ENCODE measurements at regions not wholly inside any gene's neighbourhood (a gene's known extent, or its start where the extent isn't known, plus 50 kb on each side); places are given as distances from the start of the nearest gene placed in this dataset.

DNA sequence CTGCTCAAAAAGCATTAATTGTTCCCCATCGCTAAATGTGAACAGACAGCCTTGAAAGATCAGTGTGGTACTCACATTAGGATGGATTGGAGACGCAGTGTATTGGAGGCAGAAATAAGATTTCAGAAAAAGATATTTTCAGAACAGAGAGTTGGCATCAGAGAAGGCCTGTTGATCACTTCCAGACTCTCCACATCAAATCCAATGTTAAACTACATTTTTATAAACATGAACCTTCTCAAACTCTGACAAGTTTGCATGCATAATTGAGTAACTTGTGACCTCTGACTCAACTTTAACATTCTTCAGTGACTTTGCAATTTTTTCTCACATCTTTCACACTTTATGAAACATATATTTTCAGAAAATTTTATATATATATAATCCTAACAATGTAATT lies 919.6 kb upstream of the SEMA6A start:
- H3K4me1 ChIP-seq (ENCODE audit: control insufficient read depth, insufficient read depth, low read length), result no peaks in the 10 kb centered on the region
- H3K27me3 ChIP-seq (ENCODE audit: control insufficient read depth, insufficient read depth, low read length), result no peaks in the 10 kb centered on the region
- no peak overlapping the region for H3K27ac ChIP-seq (ENCODE audit: low read length)
- Mint-ChIP-seq H3K4me1 (no peaks in the 10 kb centered on the region), H3K36me3 (peaks cover 7% of the 10 kb centered on the region), H3K27me3 (ENCODE audit: low read depth in 2 of 2) (no peaks in the 10 kb centered on the region), H3K4me3 (no peak overlapping the region), H3K9me3 (peaks cover 3 to 8% of the 10 kb centered on the region in 2 donors), H3K27ac (no peak overlapping the region)
- no peak overlapping the region for H3K4me3 ChIP-seq (ENCODE audit: low read length)
- TF ChIP-seq CTCF (IDR thresholded peaks at IDR 0.05), result no peak
- DNase-seq, result no peak
- no peaks in the 10 kb centered on the region for H3K36me3 ChIP-seq (ENCODE audit: control insufficient read depth, insufficient read depth, low read length)
- WGBS (ENCODE audit: insufficient coverage), result 86% methylated on average over 1 of the region's 2 CpGs
- no peaks in the 10 kb centered on the region for H3K9me3 ChIP-seq (ENCODE audit: control insufficient read depth, insufficient read depth, low read length)
- intact Hi-C loops (cut with micrococcal nuclease), result no loop called here
- ATAC-seq, result no peak

DNA sequence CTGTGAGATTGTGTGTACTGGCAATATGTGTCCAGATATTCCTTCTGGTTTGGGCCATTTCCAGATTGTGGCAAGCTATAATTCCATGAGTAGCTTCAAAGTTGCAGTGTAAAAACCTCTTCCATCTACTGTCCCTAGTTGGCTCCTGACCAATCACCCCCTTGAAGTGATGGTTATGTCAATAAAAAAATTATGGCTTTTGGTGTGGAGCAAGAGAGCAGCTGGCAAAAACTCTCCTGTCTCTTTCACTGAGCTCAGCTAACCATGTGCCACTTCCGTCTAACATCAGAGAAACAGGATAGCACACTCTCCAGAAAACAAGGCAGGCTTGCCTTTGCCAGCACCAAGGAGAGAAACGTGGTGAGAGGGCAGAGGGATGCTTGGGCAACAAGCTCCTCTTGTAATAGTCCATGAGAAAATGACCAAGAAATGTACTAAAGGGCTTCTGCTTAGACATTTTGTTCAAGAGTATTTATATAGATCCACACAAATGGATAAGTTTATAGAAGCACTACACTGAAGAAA lies 914.4 kb upstream of the SEMA6A start:
- WGBS (ENCODE audit: insufficient coverage), result 70% methylated on average over 2 of the region's 2 CpGs
- H3K27ac ChIP-seq (ENCODE audit: low read length), result no peak overlapping the region

GRCh38 chr5:117487556-117487955 lies 912.9 kb upstream of the SEMA6A start:
- Histone ChIP-seq H3K27ac (ENCODE audit: low read length) (no peak overlapping the region), H3K4me3 (ENCODE audit: low read length) (no peak overlapping the region), H3K27me3 (ENCODE audit: control insufficient read depth, insufficient read depth, low read length) (no peaks in the 10 kb centered on the region), H3K36me3 (ENCODE audit: control insufficient read depth, insufficient read depth, low read length) (no peaks in the 10 kb centered on the region), H3K9me3 (ENCODE audit: control insufficient read depth, insufficient read depth, low read length) (no peaks in the 10 kb centered on the region), H3K4me1 (ENCODE audit: control insufficient read depth, insufficient read depth, low read length) (no peaks in the 10 kb centered on the region)
- ATAC-seq (no peak), DNase-seq (no peak)
- TF ChIP-seq CTCF (IDR thresholded peaks at IDR 0.05), result no peak
- Mint-ChIP-seq H3K36me3 (peaks cover 4% of the 10 kb centered on the region), H3K9me3 (peaks cover 5 to 14% of the 10 kb centered on the region in 2 donors), H3K4me1 (no peaks in the 10 kb centered on the region), H3K4me3 (no peak overlapping the region), H3K27ac (no peak overlapping the region), H3K27me3 (ENCODE audit: low read depth in 2 of 2) (no peaks in the 10 kb centered on the region)
- intact Hi-C loops (cut with micrococcal nuclease), result no loop called here
- WGBS (ENCODE audit: insufficient coverage), result 90% methylated on average over 3 of the region's 4 CpGs

More for the DNA sequence above, 914.4 kb upstream of the SEMA6A start:
- H3K4me1 ChIP-seq (ENCODE audit: control insufficient read depth, insufficient read depth, low read length), result no peaks in the 10 kb centered on the region
- intact Hi-C loops (cut with micrococcal nuclease), result no loop called here
- no peaks in the 10 kb centered on the region for H3K27me3 ChIP-seq (ENCODE audit: control insufficient read depth, insufficient read depth, low read length)
- no peak for ATAC-seq
- H3K4me3 ChIP-seq (ENCODE audit: low read length), result no peak overlapping the region
- Mint-ChIP-seq H3K36me3 (peaks cover 7% of the 10 kb centered on the region), H3K9me3 (peaks cover 2 to 14% of the 10 kb centered on the region in 2 donors), H3K27me3 (ENCODE audit: low read depth in 2 of 2) (no peaks in the 10 kb centered on the region), H3K4me1 (no peaks in the 10 kb centered on the region), H3K4me3 (no peak overlapping the region), H3K27ac (no peak overlapping the region)
- no peaks in the 10 kb centered on the region for H3K9me3 ChIP-seq (ENCODE audit: control insufficient read depth, insufficient read depth, low read length)
- H3K36me3 ChIP-seq (ENCODE audit: control insufficient read depth, insufficient read depth, low read length), result no peaks in the 10 kb centered on the region
- DNase-seq, result no peak
- no peak for TF ChIP-seq CTCF (IDR thresholded peaks at IDR 0.05)

DNA sequence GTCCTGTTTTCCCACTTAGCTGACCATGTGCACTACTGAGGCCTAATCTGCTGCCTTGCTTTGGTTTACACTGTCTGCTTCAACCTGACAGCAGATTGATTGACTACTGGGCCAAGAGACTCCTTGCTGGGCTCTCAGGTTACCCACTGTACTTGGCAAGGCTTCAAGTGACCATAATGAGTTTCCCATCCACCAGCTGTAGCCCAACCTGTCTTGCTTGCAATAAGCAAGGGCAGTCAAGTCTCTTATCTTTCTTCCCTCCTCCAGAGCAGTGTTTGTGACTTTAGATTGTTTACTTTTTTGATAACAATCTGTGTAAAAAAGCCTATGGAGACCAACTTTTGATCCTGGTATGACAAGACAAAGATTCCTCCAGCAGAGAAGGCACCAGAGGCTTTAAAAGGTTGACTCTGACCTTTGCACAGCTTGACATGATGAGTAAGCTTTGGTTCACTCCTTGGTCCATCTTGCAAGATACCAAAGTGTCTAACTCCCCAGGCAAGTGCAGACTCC lies 912.3 kb upstream of the SEMA6A start:
- Histone ChIP-seq H3K4me1 (ENCODE audit: control insufficient read depth, insufficient read depth, low read length) (no peaks in the 10 kb centered on the region), H3K9me3 (ENCODE audit: control insufficient read depth, insufficient read depth, low read length) (no peaks in the 10 kb centered on the region), H3K27ac (ENCODE audit: low read length) (no peak overlapping the region), H3K27me3 (ENCODE audit: control insufficient read depth, insufficient read depth, low read length) (no peaks in the 10 kb centered on the region), H3K36me3 (ENCODE audit: control insufficient read depth, insufficient read depth, low read length) (no peaks in the 10 kb centered on the region), H3K4me3 (ENCODE audit: low read length) (no peak overlapping the region)
- intact Hi-C loops (cut with micrococcal nuclease), result no loop called here
- ATAC-seq (no peak), DNase-seq (no peak)
- TF ChIP-seq CTCF (IDR thresholded peaks at IDR 0.05), result no peak
- no peaks in the 10 kb centered on the region for H3K27me3 Mint-ChIP-seq (ENCODE audit: low read depth in 2 of 2)
- peaks cover 5 to 14% of the 10 kb centered on the region in 2 donors for H3K9me3 Mint-ChIP-seq
- H3K36me3 Mint-ChIP-seq, result no peaks in the 10 kb centered on the region
- no peak overlapping the region for H3K27ac Mint-ChIP-seq
- no peaks in the 10 kb centered on the region for H3K4me1 Mint-ChIP-seq
- no peak overlapping the region for H3K4me3 Mint-ChIP-seq
